Loucy (cell line): ENCODE measurements at regions not wholly inside any gene's neighbourhood (a gene's known extent, or its start where the extent isn't known, plus 50 kb on each side); places are given as distances from the start of the nearest gene placed in this dataset.

Source experiments
- H2AFZ ChIP-seq: fragments of 200-600 bp; sonication (generic); 2 replicates; pipeline ENCODE4 v1.6.0; 2016; ENCODE audit warnings: antibody characterized with exemption, mild to moderate bottlenecking, low read length, moderate library complexity
- H3F3A ChIP-seq: fragments of 200-600 bp; 2 replicates; pipeline ENCODE4 v1.6.0; 2016; ENCODE audit warnings: antibody characterized with exemption, low read depth, mild to moderate bottlenecking
- H3K27me3 ChIP-seq: fragments of 200-600 bp; sonication (generic); 2 replicates; pipeline ENCODE4 v1.6.1; 2014; ENCODE audit warnings: low read length, mild to moderate bottlenecking; ENCODE audit not compliant: insufficient read depth, poor library complexity, severe bottlenecking
- H3K36me3 ChIP-seq: fragments of 200-600 bp; sonication (generic); 2 replicates; pipeline ENCODE4 v1.6.1; 2016; ENCODE audit warnings: low read length; ENCODE audit not compliant: insufficient read depth
- H3K4me1 ChIP-seq: fragments of 200-600 bp; sonication (generic); 2 replicates; pipeline ENCODE4 v1.5.1; 2014; ENCODE audit warnings: low read length, mild to moderate bottlenecking; ENCODE audit not compliant: insufficient read depth, poor library complexity, severe bottlenecking
- H3K4me2 ChIP-seq: fragments of 200-600 bp; sonication (generic); 2 replicates; pipeline ENCODE4 v1.6.0; 2014; ENCODE audit warnings: antibody characterized with exemption, low read length, low read depth, mild to moderate bottlenecking; ENCODE audit not compliant: poor library complexity, severe bottlenecking
- H3K4me3 ChIP-seq: fragments of 200-600 bp; sonication (generic); 2 replicates; pipeline ENCODE4 v1.5.1; 2014; ENCODE audit warnings: low read length, mild to moderate bottlenecking, mixed read lengths; ENCODE audit not compliant: poor library complexity, severe bottlenecking
- H3K79me2 ChIP-seq: fragments of 200-600 bp; sonication (generic); 2 replicates; pipeline ENCODE4 v1.6.1; 2014; ENCODE audit warnings: low read length; ENCODE audit not compliant: insufficient read depth
- H3K9ac ChIP-seq: fragments of 200-600 bp; sonication (generic); 2 replicates; pipeline ENCODE4 v1.6.0; 2014; ENCODE audit warnings: mild to moderate bottlenecking, low read depth, low read length, moderate library complexity; ENCODE audit not compliant: poor library complexity, severe bottlenecking
- H3K9me2 ChIP-seq: fragments of 200-600 bp; sonication (generic); replicated peaks from 2 replicates; pipeline ENCODE4 v1.6.1; 2016; ENCODE audit warnings: low read depth, low read length, mixed read lengths
- H3K9me3 ChIP-seq: fragments of 200-600 bp; sonication (generic); 2 replicates; pipeline ENCODE4 v1.6.1; 2014; ENCODE audit warnings: mild to moderate bottlenecking, antibody characterized with exemption, low read length, low read depth; ENCODE audit not compliant: insufficient read depth
- H4K20me1 ChIP-seq: fragments of 200-600 bp; sonication (generic); 2 replicates; pipeline ENCODE4 v1.6.0; 2014; ENCODE audit warnings: antibody characterized with exemption, low read length, mild to moderate bottlenecking; ENCODE audit not compliant: insufficient read depth, poor library complexity, severe bottlenecking
- CTCF ChIP-seq: fragments of 200-600 bp; sonication (generic); conservative IDR thresholded peaks from 2 replicates; pipeline ENCODE4 v1.5.1; 2014; ENCODE audit warnings: mild to moderate bottlenecking, antibody characterized with exemption, low read length
- EZH2phosphoT487 ChIP-seq: fragments of 200-600 bp; IDR thresholded peaks from 2 replicates; pipeline ENCODE4 v1.6.1; 2018; ENCODE audit warnings: antibody characterized with exemption, mild to moderate bottlenecking, moderate library complexity, borderline replicate concordance

GRCh38 chr12:65653321-65653720 lies 171.0 kb upstream of the HMGA2 start:
- TF ChIP-seq CTCF, result no peak
- no peak for TF ChIP-seq EZH2phosphoT487

DNA sequence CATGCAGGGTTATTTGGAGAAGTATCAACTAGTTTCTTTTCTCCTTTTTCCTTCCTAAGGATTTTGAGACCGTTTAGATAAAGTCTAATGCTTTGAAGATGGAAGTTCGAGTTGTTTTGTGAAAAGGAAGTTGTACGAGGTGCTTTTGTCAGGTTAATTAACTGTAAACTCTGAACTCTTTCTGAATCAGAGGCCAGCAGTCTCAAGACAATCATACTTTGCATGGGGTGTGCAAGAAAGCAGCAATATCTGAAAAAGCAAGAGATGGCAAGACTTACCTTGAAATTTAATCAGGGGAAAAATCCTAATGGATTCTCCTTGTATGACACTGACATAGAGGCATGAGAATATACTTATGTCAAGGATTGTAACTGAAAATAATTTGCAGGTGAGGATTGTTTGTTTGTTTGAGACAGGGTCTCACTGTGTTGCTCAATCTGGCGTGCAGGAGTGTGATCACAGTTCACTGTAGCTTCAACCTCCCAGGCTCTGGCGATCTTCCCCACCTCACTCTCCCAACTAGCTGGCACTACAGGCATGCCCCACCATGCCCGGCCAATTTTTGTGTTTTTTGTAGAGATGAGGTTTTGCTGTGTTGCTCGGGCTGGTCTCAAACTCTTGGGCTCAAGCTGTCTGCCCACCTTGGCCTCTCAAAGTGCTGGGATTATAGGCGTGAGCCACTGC lies 170.2 kb upstream of the HMGA2 start:
- H3K4me2 ChIP-seq, result no peak overlapping the region

More at GRCh38 chr12:65653321-65653720, 171.0 kb upstream of the HMGA2 start:
- Histone ChIP-seq H3K27me3 (no peaks in the 10 kb centered on the region), H3K79me2 (no peaks in the 10 kb centered on the region), H4K20me1 (no peaks in the 10 kb centered on the region), H3K9ac (no peak overlapping the region), H2AFZ (no peak overlapping the region), H3K4me2 (no peak overlapping the region), H3K9me3 (no peaks in the 10 kb centered on the region), H3F3A (0 out of 2 replicates have a peak, but pooled peaks cover 2% of the 10 kb centered on the region), H3K36me3 (no peaks in the 10 kb centered on the region), H3K9me2 (no peaks in the 10 kb centered on the region), H3K4me3 (no peak overlapping the region), H3K4me1 (peaks cover 18% of the 10 kb centered on the region)

GRCh38 chr12:65655074-65655493 lies 169.2 kb upstream of the HMGA2 start:
- Histone ChIP-seq H3F3A (0 out of 2 replicates have a peak, but pooled peaks cover 2% of the 10 kb centered on the region), H3K4me1 (peaks cover 18% of the 10 kb centered on the region), H3K9me2 (no peaks in the 10 kb centered on the region), H3K36me3 (no peaks in the 10 kb centered on the region), H2AFZ (no peak overlapping the region), H3K9me3 (no peaks in the 10 kb centered on the region), H4K20me1 (no peaks in the 10 kb centered on the region), H3K9ac (no peak overlapping the region), H3K79me2 (no peaks in the 10 kb centered on the region), H3K4me3 (no peak overlapping the region), H3K4me2 (no peak overlapping the region), H3K27me3 (no peaks in the 10 kb centered on the region)
- TF ChIP-seq CTCF (no peak), EZH2phosphoT487 (no peak)

More for the DNA sequence above, 170.2 kb upstream of the HMGA2 start:
- Histone ChIP-seq H3K9me3 (no peaks in the 10 kb centered on the region), H3K9me2 (no peaks in the 10 kb centered on the region), H3K9ac (no peak overlapping the region), H3K27me3 (no peaks in the 10 kb centered on the region), H3K36me3 (no peaks in the 10 kb centered on the region), H3K4me1 (peaks cover 18% of the 10 kb centered on the region), H3K4me3 (no peak overlapping the region), H3K79me2 (no peaks in the 10 kb centered on the region), H4K20me1 (no peaks in the 10 kb centered on the region), H2AFZ (no peak overlapping the region), H3F3A (0 out of 2 replicates have a peak, but pooled peaks cover 2% of the 10 kb centered on the region)
- TF ChIP-seq CTCF (no peak), EZH2phosphoT487 (no peak)
